Adrenal gland (tissue), 9 donors: ENCODE measurements at regions not wholly inside any gene's neighbourhood (a gene's known extent, or its start where the extent isn't known, plus 50 kb on each side); places are given as distances from the start of the nearest gene placed in this dataset.

Experiments
- DNase-seq, 7 donors: peaks; one replicate each; pipeline ENCODE4 v3.0.0-alpha.2; 2019 to 2020
- H3K27ac ChIP-seq, 5 donors: fragments of 200-600 bp; sonication (generic) in 4 of 5; 1 replicate in 3 of 5; 2 replicates in 2 of 5; pipeline versions ENCODE4 v1.5.1 to v1.8.0; 2016 to 2020; ENCODE audit warnings: mild to moderate bottlenecking in 1 of 5
- H3K27me3 ChIP-seq: fragments of 200-600 bp; 2 replicates; pipeline ENCODE4 v1.8.0; 2021
- H3K36me3 ChIP-seq, 2 donors: fragments of 200-600 bp; replicated peaks in 1 of 2; 1 replicate in 1 of 2; 2 replicates in 1 of 2; pipeline versions ENCODE4 v1.5.1 to v1.8.0; 2018 to 2022
- H3K4me1 ChIP-seq, 2 donors: fragments of 200-600 bp; replicated peaks in 1 of 2; 1 replicate in 1 of 2; 2 replicates in 1 of 2; pipeline versions ENCODE4 v1.5.1 to v1.8.0; 2018 to 2021
- H3K4me3 ChIP-seq, 4 donors: fragments of 200-600 bp; sonication (generic) in 3 of 4; one replicate each; pipeline ENCODE4 v1.5.1; 2016 to 2018
- H3K9me3 ChIP-seq, 3 donors: fragments of 200-600 bp; sonication (generic) in 1 of 3; replicated peaks in 1 of 3; 1 replicate in 2 of 3; 2 replicates in 1 of 3; pipeline versions ENCODE4 v1.5.1 to v1.8.0; 2016 to 2021
- CTCF ChIP-seq, 6 experiments: fragments of 450-650 bp in 4 of 6; fragments of 200-600 bp in 2 of 6; sonication (generic) in 1 of 6; IDR thresholded peaks; 1 replicate in 5 of 6; 2 replicates in 1 of 6; pipeline versions ENCODE4 v1.5.1 to v1.8.0; 2016 to 2021; ENCODE audit warnings: antibody characterized with exemption in 6 of 6, mild to moderate bottlenecking in 2 of 6, moderate library complexity in 1 of 6
- POLR2A ChIP-seq, 2 donors: fragments of 450-650 bp; IDR thresholded peaks; one replicate each; pipeline ENCODE4 v1.6.1; 2017; ENCODE audit warnings: antibody characterized with exemption in 2 of 2, mild to moderate bottlenecking in 2 of 2, moderate library complexity in 1 of 2
- WGBS, 4 donors: extraction: QIAGEN DNeasy Blood & Tissue Kit in 2 of 4; methylation state at CpG; one replicate each; pipeline versions ENCODE4 v1.1.5 to v1.1.7; 2013 to 2017; 5-methylcytosine and 5-hydroxymethylcytosine counted together
- intact Hi-C, 2 donors: fragments of 100-400 bp; cut with DNase I; formaldehyde crosslinking; loops; one replicate each; pipeline versions ENCODE4 v1.14.1 to v1.15.0; 2022 to 2023
- donor health status: healthy with polysubstance abuse.
- donor health status: Bipolar disorder and iron deficiency.
- donor health status: DM: yes; HTN: yes; CAD: no.
- donor health status: DM: no; HTN: no; CAD: no.
- donor health status: DM: no; HTN: no; CAD: no.

- no peaks in the 10 kb centered on the region for H3K9me3 ChIP-seq
- no peak for DNase-seq
- intact Hi-C loops: no loop called here
- WGBS, 4 donors: 57 to 73% (median 67%) methylated on average over 4 of the region's 4 CpGs
- TF ChIP-seq CTCF (IDR thresholded peaks at IDR 0.05) (no peak), POLR2A (IDR thresholded peaks at IDR 0.05) (no peak)
- H3K4me1 ChIP-seq: no peaks in the 10 kb centered on the region
- no peaks in the 10 kb centered on the region for H3K36me3 ChIP-seq
- no peak overlapping the region for H3K4me3 ChIP-seq
- no peaks in the 10 kb centered on the region for H3K27me3 ChIP-seq
- H3K27ac ChIP-seq: no peak overlapping the region
Measured at GRCh38 chr10:2966134-2966533, 101.2 kb upstream of the PFKP start.

- 73 to 80% (median 76%) methylated on average over 5 of the region's 5 CpGs for WGBS, 4 donors
- Histone ChIP-seq H3K4me3 (no peak overlapping the region), H3K27ac (no peak overlapping the region), H3K4me1 (no peaks in the 10 kb centered on the region), H3K9me3 (no peaks in the 10 kb centered on the region), H3K27me3 (no peaks in the 10 kb centered on the region), H3K36me3 (no peaks in the 10 kb centered on the region)
- intact Hi-C loops: no loop called here
- TF ChIP-seq POLR2A (IDR thresholded peaks at IDR 0.05): no peak
- TF ChIP-seq CTCF (IDR thresholded peaks at IDR 0.05): no peak
- DNase-seq: no peak
Measured at GRCh38 chr10:2964632-2965296, 102.6 kb upstream of the PFKP start.

GRCh38 chr10:2963889-2964631, 103.3 kb upstream of the PFKP start:
- TF ChIP-seq CTCF (IDR thresholded peaks at IDR 0.05): no peak
- no peak for TF ChIP-seq POLR2A (IDR thresholded peaks at IDR 0.05)
- Histone ChIP-seq H3K27ac (no peak overlapping the region), H3K4me1 (no peaks in the 10 kb centered on the region), H3K27me3 (no peaks in the 10 kb centered on the region), H3K4me3 (no peak overlapping the region), H3K9me3 (no peaks in the 10 kb centered on the region), H3K36me3 (no peaks in the 10 kb centered on the region)
- 26 to 49% (median 28%) methylated on average over 3 of the region's 3 CpGs for WGBS, 4 donors
- intact Hi-C loops: no loop called here
- DNase-seq: no peak

- DNase-seq: no peak
- no peaks in the 10 kb centered on the region for H3K27me3 ChIP-seq
- H3K27ac ChIP-seq: no peak overlapping the region
- H3K4me1 ChIP-seq: no peaks in the 10 kb centered on the region
- WGBS, 4 donors: 50 to 76% (median 70%) methylated on average over 1 of the region's 1 CpG
- H3K9me3 ChIP-seq: no peaks in the 10 kb centered on the region
- H3K4me3 ChIP-seq: no peak overlapping the region
- TF ChIP-seq CTCF (IDR thresholded peaks at IDR 0.05): no peak
- TF ChIP-seq POLR2A (IDR thresholded peaks at IDR 0.05): no peak
- no peaks in the 10 kb centered on the region for H3K36me3 ChIP-seq
- intact Hi-C loops: no loop called here
Measured at GRCh38 chr10:2962194-2962593, 105.2 kb upstream of the PFKP start.
